Endothelial cell (in vitro differentiated cells): ENCODE measurements at regions not wholly inside any gene's neighbourhood (a gene's known extent, or its start where the extent isn't known, plus 50 kb on each side); places are given as distances from the start of the nearest gene placed in this dataset.

ENCODE experiments used
- DNase-seq: peaks from one replicate; pipeline ENCODE4 v3.0.0; 2021; ENCODE audit warnings: low spot score
- H3K27ac Mint-ChIP-seq: one replicate; pipeline ENCODE4 v1.8.0; 2021; ENCODE audit warnings: mixed read lengths, inconsistent platforms; ENCODE audit not compliant: unreplicated experiment
- H3K27me3 Mint-ChIP-seq: one replicate; pipeline ENCODE4 v1.8.0; 2021; ENCODE audit warnings: mild to moderate bottlenecking, moderate library complexity, mixed read lengths, inconsistent platforms; ENCODE audit not compliant: unreplicated experiment
- H3K36me3 Mint-ChIP-seq: one replicate; pipeline ENCODE4 v1.8.0; 2021; ENCODE audit warnings: mild to moderate bottlenecking, low read depth, mixed read lengths, inconsistent platforms; ENCODE audit not compliant: unreplicated experiment
- H3K4me1 Mint-ChIP-seq: one replicate; pipeline ENCODE4 v1.8.0; 2021; ENCODE audit warnings: mild to moderate bottlenecking, mixed read lengths, inconsistent platforms; ENCODE audit not compliant: unreplicated experiment
- H3K4me3 Mint-ChIP-seq: one replicate; pipeline ENCODE4 v1.8.0; 2021; ENCODE audit warnings: mild to moderate bottlenecking, mixed read lengths, inconsistent platforms; ENCODE audit not compliant: unreplicated experiment
- H3K9me3 Mint-ChIP-seq: one replicate; pipeline ENCODE4 v1.8.0; 2021; ENCODE audit warnings: mixed read lengths, inconsistent platforms; ENCODE audit not compliant: unreplicated experiment
- CTCF ChIP-seq: fragments of 200-600 bp; sonication (generic); IDR thresholded peaks from one replicate; pipeline ENCODE4 v1.5.0; 2021; ENCODE audit warnings: antibody characterized with exemption; ENCODE audit not compliant: unreplicated experiment

DNA sequence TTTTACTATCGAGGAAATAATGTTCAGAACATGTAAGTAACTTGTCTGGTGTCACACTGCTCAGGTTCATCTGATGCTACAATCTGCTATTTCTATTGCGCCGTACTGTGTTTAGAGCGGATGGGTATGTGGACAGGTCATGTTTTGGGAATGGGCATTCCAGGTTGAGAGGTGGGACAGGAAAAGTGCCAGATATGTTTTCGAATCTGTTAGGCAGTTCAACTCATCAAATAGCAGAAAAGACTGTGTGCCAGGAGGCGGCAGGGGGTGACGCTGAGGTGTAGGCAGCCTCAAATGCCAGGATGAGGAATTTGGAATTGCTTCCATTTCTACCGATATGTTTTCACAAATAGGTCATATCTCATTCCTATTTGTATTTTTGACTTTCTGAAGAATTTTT is 123.8 kb downstream of the HRH4 start:
- Mint-ChIP-seq H3K4me1 (no peaks in the 10 kb centered on the region), H3K4me3 (no peak overlapping the region), H3K27ac (no peak overlapping the region), H3K27me3 (no peaks in the 10 kb centered on the region), H3K36me3 (no peaks in the 10 kb centered on the region), H3K9me3 (no peaks in the 10 kb centered on the region)
- DNase-seq = no peak
- no peak for TF ChIP-seq CTCF

DNA sequence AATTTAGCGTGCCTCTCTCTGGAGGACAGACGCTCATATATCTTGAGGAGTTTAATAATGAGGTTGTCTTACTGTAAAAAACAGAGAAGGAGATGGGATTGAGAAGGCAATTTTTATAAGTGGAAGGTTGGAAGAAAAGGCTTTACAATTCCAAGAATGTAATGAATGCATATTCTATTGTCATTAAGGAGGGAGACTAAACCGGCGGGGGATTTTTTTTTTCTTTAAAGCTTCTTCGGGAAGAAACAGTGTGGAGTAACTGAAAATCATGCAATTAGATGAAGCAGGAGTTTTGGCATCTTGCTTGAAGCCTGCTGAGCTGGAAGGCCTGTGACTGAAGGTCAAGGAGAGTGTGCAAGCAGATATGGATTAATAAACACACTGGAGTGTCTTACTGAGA is 124.4 kb downstream of the HRH4 start:
- no peak for TF ChIP-seq CTCF
- Mint-ChIP-seq H3K36me3 (no peaks in the 10 kb centered on the region), H3K9me3 (no peaks in the 10 kb centered on the region), H3K27ac (no peak overlapping the region), H3K4me3 (no peak overlapping the region), H3K27me3 (no peaks in the 10 kb centered on the region), H3K4me1 (no peaks in the 10 kb centered on the region)
- no peak for DNase-seq

DNA sequence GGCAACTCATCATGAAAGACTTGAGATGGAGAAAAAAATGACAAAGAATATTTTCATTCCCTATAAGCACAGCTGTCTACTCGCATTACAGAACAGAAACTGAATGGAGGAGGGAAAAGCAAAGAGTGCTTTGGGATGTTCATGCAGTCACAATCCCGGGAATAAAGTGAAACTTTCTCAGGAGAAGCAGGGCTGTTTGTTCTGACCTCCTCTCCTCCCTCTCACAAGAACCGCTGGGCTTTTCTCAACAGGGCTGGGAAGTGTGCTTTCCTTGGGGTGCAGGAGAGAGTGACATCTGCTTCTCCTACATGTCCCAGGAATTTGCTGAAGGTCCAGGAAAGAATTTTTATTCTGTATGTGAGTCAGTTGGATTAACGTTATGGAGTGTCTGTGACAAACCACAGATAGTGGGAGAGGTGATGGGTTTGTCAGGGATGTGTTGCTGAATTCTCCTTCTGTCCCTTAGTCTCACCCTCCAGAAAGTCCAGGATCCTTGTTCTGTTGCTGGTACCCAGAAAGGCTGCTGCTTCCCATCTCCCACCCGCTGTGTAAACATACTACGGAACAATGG is 125.6 kb downstream of the HRH4 start:
- Mint-ChIP-seq H3K27ac (no peak overlapping the region), H3K36me3 (no peaks in the 10 kb centered on the region), H3K9me3 (no peaks in the 10 kb centered on the region), H3K4me1 (no peaks in the 10 kb centered on the region), H3K4me3 (no peak overlapping the region), H3K27me3 (no peaks in the 10 kb centered on the region)
- no peak for DNase-seq
- no peak for TF ChIP-seq CTCF

DNA sequence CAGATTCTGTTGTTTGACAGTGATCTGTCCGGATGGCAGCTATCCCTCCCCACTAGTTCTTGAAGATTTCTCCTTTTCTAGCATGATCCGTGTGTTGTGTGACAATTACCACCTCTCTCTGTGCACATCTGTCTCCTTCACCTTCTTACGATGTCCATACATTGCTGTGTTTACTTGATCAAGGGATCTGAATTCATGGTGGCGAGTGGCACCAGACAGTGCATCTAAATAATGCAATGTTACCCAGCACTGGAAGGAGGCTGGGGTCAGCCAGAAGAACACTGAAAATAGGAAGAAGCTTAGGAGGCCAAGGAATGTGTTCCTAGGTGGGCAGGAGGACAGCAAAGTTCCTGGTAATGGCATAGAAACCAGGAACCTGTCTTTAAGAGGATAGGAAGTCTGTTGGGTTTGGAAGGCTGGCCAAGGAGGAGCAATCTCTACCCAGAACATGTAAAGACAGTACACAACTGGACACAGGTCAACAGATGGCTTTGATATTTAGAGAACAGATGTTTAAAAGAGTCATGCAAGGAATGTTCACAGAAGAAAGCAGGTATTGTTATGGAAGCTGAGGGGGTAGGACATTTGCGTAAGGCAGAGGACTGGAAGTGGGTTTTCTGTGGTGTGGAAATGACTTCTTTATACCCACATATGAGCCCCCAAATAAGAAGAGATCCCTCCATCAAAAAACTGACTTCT is 126.4 kb downstream of the HRH4 start:
- Mint-ChIP-seq H3K9me3 (no peaks in the 10 kb centered on the region), H3K4me1 (no peaks in the 10 kb centered on the region), H3K27me3 (no peaks in the 10 kb centered on the region), H3K27ac (no peak overlapping the region), H3K4me3 (no peak overlapping the region), H3K36me3 (no peaks in the 10 kb centered on the region)
- no peak for DNase-seq
- no peak for TF ChIP-seq CTCF

DNA sequence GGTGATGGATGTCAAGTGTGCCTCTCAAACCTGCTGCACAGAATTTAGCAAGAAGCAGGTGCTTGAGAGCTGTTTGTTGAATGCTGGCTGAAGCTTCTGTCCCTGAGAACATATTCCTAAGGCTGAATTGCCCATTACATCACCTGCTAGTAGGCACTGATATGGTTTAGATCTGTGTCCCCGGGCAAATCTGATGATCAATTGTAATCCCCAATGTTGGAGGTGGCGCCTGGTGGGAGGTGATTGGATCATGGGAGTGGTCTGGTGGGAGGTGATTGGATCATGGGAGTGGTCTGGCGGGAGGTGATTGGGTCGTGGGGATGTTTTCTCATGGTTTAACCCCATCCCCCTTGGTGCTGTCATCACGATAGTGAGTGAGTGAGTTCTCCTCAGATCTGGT is 128.0 kb downstream of the HRH4 start:
- H3K27ac Mint-ChIP-seq = no peak overlapping the region
- no peak for TF ChIP-seq CTCF
- H3K36me3 Mint-ChIP-seq = no peaks in the 10 kb centered on the region
- H3K27me3 Mint-ChIP-seq = no peaks in the 10 kb centered on the region
- no peak for DNase-seq
- no peaks in the 10 kb centered on the region for H3K9me3 Mint-ChIP-seq
- no peaks in the 10 kb centered on the region for H3K4me1 Mint-ChIP-seq
- no peak overlapping the region for H3K4me3 Mint-ChIP-seq
